NT2/D1 (cell line): ENCODE measurements at regions not wholly inside any gene's neighbourhood (a gene's known extent, or its start where the extent isn't known, plus 50 kb on each side); places are given as distances from the start of the nearest gene placed in this dataset.

ENCODE experiments used
- SUZ12 ChIP-seq: IDR thresholded peaks from 2 replicates; pipeline ENCODE4 v1.6.1; 2011; ENCODE audit not compliant: insufficient read length, insufficient read depth; ENCODE audit errors: extremely low read depth
- YY1 ChIP-seq: IDR thresholded peaks from 2 replicates; pipeline ENCODE4 v1.6.1; 2011; ENCODE audit not compliant: insufficient read length, insufficient read depth
- ZNF274 ChIP-seq: IDR thresholded peaks from 2 replicates; pipeline ENCODE4 v1.6.1; 2011; ENCODE audit warnings: mild to moderate bottlenecking, low read depth, low read length

- TF ChIP-seq ZNF274, result no peak
- no peak for TF ChIP-seq SUZ12
- TF ChIP-seq YY1, result no peak
Observed at GRCh38 chr3:24734019-24734418, 239.4 kb upstream of the THRB start.
